NCI-H526 treated with DMSO at 0.1 percent for 48 hours (cell line): ENCODE measurements at regions not wholly inside any gene's neighbourhood (a gene's known extent, or its start where the extent isn't known, plus 50 kb on each side); places are given as distances from the start of the nearest gene placed in this dataset.

ENCODE experiments used
- DNase-seq: peaks from one replicate; lab custom pipeline; 2025; lab: John Stamatoyannopoulos, UW

- no peak for DNase-seq
These were observed 392.2 kb upstream of the MARCKS start for GRCh38 chr6:113464960-113465359.

- no peak for DNase-seq
These were observed 390.6 kb upstream of the MARCKS start for GRCh38 chr6:113466526-113466925.

GRCh38 chr6:113475392-113475791 is 381.8 kb upstream of the MARCKS start:
- no peak for DNase-seq

GRCh38 chr6:113476937-113477839 is 380.0 kb upstream of the MARCKS start:
- no peak for DNase-seq

- no peak for DNase-seq
These were observed 376.5 kb upstream of the MARCKS start for GRCh38 chr6:113480616-113481015.

- no peak for DNase-seq
These were observed 375.7 kb upstream of the MARCKS start for GRCh38 chr6:113481458-113481857.

- DNase-seq, result no peak
These were observed 375.2 kb upstream of the MARCKS start for GRCh38 chr6:113481910-113482309.

GRCh38 chr6:113482771-113483170 is 374.4 kb upstream of the MARCKS start:
- no peak for DNase-seq

GRCh38 chr6:113486199-113486598 is 370.9 kb upstream of the MARCKS start:
- DNase-seq, result no peak

GRCh38 chr6:113487489-113488058 is 369.6 kb upstream of the MARCKS start:
- no peak for DNase-seq

- no peak for DNase-seq
These were observed 369.1 kb upstream of the MARCKS start for GRCh38 chr6:113488061-113488460.

GRCh38 chr6:113488812-113489685 is 368.1 kb upstream of the MARCKS start:
- DNase-seq, result no peak

- DNase-seq, result no peak
These were observed 367.0 kb upstream of the MARCKS start for GRCh38 chr6:113489952-113490746.

GRCh38 chr6:113491376-113491775 is 365.8 kb upstream of the MARCKS start:
- DNase-seq, result no peak

- DNase-seq, result no peak
These were observed 363.2 kb upstream of the MARCKS start for GRCh38 chr6:113493991-113494390.

GRCh38 chr6:113495521-113495920 is 361.6 kb upstream of the MARCKS start:
- no peak for DNase-seq

GRCh38 chr6:113496166-113496565 is 361.0 kb upstream of the MARCKS start:
- no peak for DNase-seq

- DNase-seq, result no peak
These were observed 356.9 kb upstream of the MARCKS start for GRCh38 chr6:113500221-113500620.

- no peak for DNase-seq
These were observed 352.0 kb upstream of the MARCKS start for GRCh38 chr6:113505084-113505699.

GRCh38 chr6:113508249-113508648 is 348.9 kb upstream of the MARCKS start:
- DNase-seq, result no peak

- no peak for DNase-seq
These were observed 346.0 kb upstream of the MARCKS start for GRCh38 chr6:113511100-113511499.
